ENCODE measurements at regions not wholly inside any gene's neighbourhood (a gene's known extent, or its start where the extent isn't known, plus 50 kb on each side); places are given as distances from the start of the nearest gene placed in this dataset.
A peak's percentile ranks its signal among the peaks of the same experiment; 100 is the strongest.

DNA sequence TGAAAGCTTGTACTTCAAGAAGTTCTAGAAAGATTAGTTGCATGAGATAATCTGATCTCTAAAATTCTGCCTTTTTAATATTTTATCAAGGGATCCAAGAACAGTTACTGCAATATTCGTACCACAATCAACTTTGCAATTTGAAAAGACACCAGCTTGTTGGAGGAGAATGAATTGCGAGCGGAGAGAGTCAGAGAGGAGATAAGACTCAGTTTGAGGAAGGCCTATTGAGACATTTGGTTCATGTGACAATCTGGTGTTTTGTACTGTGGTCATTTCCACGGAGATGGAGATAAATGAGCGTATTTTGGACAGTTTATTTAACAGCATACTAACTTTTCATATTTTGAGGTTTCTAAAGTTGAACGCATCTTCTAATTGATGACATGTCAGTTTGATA lies 1276.0 kb downstream of the EFNB2 start:
- DNase-seq = no peak

DNA sequence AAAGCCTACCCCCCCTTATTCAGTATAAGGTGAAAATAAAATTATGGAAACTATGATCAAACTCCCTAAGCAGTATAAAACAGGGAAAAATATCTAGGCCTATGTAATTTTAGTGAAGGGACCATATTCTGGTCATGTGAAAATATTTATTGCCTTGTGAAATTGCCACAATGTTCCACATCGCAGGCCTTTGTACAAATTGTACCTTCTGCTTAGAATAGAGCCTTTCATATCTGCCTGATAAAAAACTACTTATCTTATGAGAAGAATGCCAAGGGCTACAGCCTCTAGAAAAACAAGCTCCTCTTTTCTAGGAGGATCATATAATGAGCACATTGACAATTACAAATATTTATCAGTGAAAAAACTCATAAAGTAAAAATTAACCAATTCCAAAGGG lies 1280.0 kb downstream of the EFNB2 start:
- no peak for DNase-seq

DNA sequence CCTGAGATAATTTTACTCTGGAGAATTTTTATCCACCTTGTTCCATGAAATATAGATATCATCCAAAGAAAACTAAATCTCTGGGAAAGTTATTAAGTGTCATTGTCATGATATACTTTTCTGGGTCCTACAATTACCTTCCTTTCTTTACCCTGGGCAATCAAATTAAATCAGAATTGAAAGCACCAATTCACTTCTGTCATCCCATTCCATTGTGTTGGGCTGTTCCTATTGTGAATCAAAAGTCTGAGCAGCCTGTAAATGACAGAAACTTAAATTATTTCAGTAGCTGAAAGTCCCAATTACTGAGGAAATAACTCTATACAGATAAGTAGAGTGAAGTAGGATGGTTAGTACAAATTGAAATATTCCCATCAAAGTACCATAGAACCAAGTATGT lies 1284.2 kb downstream of the EFNB2 start:
- DNase-seq = no peak

DNA sequence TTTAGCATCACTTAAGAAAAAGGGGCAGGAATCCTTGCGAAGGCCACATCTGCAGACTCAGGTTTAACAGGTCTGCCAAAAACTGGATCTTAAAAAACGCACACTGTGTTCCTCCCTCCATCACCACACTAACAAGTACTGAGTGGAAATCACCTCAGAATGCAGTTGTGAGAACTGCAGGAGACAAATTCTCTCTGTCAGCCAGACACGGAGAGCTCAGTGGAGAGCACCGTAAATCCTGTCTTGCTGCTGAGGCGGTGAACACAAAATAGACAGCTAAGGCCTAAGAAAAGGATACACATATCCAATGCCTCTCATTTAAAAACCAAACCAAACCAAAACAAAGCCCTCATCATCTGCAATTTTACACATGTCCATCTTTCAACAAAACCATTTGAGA lies 1287.6 kb downstream of the EFNB2 start:
- DNase-seq = no peak

DNA sequence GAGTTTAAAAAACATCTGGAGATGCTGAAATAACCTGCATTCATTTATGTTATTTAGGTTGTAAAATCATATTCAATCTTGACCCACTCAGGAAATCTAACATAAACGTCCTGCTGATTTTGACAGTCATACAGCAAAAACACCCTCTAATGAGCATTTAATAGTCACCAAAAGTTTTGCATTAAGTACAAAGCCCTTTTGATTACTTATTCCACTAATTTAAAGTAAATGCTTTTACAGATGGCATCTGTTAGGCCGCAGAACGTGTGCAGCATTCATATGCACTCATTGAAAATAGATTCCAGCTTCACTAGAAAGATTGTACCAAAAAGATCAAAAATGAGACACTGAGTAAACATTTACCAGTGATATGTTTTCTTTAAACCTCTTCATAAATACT lies 1295.1 kb downstream of the EFNB2 start:
- no peak for DNase-seq

DNA sequence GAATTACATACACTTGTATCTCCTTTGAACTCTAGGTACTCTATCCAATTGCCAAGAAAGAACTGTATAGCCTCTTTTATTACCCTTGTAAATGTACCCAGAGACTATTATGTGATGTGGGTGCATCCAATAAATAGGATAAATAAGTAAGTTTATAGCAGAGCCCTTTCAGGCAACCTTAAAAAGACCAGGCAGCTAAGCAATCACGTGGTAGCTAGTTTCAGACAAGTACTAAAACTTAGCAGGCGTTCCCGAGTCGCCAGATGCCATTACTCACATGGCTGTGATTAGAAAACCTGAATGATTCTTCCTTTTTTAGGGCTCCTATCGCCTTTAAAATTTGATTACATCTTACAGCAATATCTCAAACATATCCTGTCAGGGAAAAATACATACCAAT lies 1303.0 kb downstream of the EFNB2 start:
- DNase-seq = no peak

DNA sequence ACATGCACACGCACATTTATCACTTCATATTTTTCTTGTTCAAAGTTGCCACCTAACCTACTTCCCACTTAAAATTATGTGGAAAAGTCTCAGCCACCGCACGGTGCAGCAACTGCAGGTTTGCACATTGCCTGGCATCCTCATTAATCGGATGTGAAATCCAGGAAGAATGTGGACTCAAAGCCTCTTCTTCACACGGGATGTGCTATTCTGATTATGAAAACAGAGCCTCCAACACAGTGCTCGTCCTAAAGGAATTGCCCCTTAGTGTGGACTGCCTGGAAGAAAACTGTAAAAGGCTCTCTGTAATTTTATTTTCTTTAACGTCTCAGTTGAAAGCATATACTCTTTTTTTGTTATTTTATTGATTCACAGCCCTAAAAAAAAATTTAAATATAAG lies 1303.5 kb downstream of the EFNB2 start:
- DNase-seq = no peak

DNA sequence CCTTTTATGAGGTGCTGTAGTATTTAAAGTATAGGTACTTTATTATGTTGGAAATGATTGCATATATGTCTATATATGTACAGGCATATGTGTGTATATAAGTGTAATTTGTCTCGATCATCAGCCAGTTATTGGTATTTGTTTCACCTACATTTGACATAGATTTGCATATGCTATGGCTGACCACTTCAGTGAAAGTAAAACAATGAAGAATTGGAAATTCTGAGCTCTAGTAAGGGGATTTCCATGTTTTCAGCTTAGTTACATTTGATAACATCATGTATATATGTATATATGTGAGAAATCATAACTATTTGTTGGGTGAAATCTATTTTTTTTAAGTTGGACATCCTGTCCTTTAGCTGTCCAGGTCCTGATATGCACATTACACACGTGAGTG lies 1303.9 kb downstream of the EFNB2 start:
- no peak for DNase-seq

DNA sequence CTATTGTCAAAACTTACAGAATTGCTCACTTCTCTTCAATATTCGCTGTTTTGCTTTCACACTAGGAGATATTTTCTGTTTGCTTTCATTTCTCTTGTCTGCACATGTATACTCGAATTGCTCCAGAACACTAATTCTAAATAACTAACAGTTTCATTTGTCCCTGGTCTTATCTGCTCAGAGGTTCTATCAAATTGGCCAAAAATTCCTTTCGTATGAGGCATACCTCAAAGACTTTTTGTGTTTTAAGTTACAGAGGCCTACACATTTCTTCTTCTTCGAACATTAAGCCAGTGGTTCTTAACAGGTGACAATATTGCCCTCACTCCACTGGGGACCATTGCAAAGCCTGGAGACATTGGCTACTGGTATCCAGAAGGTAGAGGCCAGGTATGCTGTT lies 1314.6 kb downstream of the EFNB2 start:
- no peak for DNase-seq

DNA sequence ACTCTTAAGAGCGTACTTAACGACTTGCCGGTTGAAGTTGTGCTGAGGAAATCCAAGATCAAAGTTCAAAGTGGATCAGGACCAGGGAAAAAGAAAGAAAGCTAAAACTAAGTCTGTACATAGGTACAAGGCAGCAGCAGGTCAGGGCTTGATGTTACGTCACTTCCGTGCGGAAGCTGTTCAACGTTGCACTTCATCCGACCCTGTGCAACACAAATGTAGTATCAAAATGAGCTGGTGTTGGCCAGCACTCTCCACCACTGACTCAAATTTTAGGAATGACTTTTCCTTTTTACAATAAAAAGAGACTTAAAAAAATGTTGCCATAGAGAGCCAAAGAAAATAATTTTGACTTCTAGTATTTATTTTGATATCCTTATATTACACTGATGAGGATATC lies 1315.4 kb downstream of the EFNB2 start:
- DNase-seq = no peak

DNA sequence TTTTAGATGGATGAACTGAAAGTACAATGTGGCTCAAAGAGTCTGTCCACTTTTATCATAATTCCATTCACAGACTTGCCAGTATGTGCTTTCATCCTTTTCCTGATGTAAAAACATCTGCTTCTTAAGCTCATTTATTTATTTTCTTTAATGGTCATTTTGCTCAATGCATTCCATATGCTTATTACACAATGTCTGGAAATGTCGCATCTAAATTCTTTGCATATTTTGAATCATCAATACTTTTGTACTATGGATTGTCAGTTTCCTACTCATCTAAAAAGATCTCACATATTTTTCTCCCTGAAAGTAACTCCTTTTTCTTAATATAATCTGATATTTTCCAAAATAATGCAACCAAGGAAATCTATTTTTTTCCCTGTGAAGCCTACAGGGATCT lies 1315.8 kb downstream of the EFNB2 start:
- DNase-seq = no peak

DNA sequence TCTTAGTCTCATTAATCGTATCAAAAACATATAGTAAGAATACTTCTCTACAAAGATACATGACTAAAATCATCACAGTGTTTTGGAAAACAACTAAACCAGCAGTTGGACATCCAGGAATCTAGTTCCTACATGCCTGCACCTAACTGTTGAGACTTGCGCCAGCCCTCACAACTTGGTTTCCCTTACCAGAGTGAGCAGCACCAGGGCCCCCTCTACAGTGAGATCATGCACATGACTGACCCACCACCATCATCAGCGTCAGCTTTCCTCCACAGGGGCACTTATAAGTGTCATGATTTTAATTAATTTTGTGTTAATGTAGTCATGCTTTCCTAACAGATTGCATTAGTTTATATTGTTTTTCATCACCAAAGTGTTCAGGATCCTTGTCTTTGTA lies 1322.0 kb downstream of the EFNB2 start:
- no peak for DNase-seq

DNA sequence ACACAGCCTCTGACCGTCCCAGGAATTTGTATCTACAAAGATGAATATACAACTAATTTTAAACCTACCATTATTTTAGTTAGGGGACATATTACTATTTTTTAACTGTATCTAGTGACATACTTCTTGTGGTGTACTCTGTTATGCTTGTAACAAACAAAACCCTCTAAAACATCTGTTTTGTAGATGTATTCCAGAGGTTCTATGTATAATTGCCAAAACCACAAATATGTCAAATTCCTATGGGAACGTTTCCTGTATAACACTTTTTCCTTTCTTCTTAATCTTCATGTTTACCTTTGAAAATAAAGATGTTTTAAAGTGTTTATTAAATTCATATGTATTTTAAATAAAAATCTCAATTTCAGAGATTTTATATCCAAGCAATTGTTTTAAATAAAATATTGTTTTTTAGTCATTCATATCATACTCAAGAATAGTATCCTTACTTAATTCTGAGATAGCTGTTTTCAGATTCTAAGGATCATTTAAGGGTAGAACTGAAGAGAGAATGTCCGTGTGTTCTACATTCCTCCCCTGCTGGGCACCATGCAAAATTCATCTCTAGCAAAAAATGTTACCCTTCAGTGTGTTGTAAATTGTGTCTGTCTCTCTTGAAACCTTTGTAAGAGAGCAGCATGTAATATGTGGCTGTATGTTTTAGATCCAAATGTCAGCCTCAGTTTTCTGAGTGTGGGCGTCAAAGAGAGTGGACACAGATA lies 1327.7 kb downstream of the EFNB2 start:
- DNase-seq = no peak

DNA sequence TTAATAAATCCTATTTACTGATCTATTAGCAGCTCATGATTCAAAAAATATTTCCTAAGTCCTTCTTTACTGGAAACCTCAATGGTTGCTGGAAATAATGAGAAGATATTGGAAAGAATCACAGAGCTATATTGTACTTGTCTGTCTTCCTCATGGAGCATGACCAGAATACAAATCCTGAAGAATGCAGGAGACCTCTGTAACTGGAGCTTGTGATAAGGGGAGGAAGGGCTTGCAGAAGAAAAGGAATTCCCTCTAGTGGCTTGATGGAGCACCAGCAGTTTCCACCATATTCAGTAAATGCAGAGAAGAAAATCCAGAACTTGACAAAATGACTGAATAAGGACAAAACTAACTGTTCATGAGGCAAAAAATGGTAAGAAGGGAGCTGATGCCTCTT lies 1333.1 kb downstream of the EFNB2 start:
- DNase-seq = no peak

DNA sequence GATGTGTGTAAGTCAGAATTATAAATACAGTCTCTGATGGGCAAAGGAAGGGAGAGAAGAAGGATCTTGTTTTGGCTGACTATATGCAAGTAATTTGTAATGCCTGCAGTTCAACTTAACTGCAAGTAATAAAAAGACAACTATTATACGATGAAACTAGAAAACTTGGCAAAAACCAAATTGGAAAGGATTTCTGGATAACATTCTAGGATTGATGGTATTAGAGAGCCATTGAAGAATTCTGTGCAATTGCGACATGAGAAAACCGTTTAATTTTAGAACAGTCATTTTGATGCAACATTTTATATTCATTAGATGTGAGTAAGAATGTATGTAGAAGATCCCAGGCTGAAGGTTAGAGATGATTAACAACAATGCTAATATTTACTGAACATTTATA lies 1334.1 kb downstream of the EFNB2 start:
- no peak for DNase-seq

DNA sequence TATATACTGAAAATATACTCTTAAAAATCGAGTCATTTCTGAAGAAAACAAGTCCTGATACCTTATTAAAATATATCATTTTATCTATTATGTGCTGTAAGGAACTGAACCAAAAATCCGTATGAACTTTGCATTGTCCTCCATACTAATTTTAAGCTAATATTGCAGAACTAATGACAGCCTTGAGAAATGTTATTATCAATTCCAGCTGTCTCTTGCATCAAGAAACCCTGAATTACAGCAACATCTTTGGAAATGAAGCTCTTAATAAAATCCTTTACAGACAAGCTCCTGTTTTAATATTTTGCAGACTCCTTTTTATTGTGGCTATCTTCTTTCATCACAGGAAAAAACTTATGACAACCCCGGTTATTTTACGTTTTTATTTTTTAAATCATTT lies 1335.3 kb downstream of the EFNB2 start:
- no peak for DNase-seq

DNA sequence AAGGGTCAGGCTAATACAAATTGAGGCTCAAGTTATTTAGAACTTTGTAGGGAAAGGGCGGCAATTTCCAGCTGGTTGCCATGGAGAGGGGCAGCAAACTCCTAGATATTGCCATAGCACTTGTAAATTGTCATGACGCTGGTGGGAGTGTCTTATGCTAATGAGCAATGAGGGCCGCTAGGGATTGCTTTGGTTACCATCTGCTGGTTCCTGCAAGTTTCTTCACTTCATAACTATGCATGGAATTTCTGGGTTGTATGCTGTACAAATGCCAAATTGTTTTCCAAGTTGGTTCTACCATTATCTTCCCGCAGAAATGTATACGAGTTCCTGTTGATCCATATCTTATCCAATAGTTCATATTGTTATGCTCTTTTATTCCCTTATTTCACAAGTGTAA lies 1339.4 kb downstream of the EFNB2 start:
- DNase-seq = no peak

DNA sequence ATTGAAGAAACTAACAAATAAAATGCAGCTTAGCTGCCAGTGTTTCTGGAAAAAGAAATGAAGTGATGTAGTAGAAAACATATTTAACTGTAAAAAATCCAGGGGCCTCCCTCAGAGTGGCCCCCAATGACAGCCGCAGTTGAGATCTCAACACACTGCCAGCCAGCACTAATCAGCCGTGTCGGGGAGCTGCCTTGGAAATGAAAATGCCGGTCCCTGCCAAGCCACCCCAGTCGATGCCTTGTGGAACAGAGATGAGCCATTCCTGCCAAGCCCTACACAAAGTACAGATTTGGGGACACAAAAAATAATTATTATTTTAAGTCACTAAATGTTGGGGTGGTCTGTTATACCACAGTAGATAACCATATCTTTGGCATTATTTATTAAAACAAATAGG lies 1342.4 kb downstream of the EFNB2 start:
- no peak for DNase-seq

DNA sequence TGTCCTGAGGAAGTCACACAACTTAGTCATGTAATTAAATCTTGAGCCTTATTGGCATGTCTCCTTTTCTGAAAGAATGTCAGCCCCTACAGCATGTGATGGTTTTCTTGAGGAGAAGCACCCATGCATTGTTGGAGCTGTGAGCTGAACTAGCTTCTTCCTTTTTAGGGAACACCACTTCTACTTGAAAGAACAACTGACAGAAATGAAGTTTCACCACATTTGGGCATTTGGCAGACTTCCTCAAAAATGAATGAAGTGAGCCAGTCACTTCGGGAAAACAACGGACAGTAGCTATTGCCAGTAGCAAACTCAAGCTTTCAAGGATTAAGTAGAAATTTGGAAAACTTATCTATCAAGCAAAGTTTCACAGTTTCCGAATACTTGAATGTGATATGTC lies 1351.3 kb downstream of the EFNB2 start:
- no peak for DNase-seq

DNA sequence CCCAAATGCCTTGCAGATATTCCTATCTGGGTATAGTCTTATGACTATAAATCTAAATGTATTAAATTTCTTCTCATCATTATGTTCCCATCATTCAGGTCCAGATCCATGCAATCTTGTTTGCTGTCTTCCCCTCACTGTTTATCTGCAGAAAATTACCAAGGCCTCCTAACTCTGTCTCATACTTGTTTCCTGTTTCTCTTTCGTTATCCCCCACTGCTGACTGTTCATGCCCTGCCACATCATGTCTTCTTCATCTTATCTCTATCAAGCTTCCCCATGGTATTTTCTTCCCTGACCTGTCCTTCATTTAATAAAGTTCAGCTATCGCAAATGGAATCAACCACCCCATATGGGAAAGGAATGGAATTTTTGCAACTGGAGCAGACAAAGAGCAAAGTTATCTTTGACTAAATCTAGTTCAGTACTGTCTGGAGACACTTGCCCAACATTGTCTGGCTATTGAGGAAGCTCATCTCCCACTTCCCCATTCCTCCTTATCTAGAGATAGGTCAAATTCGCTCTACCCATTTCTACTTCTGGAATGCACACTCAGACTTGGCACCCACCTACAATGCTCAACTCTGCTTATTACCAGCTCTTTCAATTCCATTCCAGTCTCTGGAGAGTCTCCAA lies 1358.1 kb downstream of the EFNB2 start:
- no peak for DNase-seq

DNA sequence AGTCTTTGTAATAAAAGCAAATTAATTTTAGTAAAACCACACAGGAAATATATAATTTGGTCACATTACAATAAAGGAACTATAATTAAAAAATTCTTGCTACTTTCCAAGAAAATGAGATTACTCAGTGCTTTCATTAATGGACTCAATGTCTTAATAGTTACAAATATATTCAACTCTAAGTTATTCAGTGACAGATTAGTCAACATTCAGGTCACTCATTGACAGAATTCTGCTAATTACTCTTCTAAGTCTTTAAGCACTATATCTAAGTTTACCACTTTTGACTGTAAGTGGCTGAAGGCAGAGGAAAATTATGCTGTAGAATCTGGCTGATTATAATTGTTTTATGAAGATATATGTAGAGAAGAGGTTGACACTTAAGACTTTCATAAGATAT lies 1365.0 kb downstream of the EFNB2 start:
- no peak for DNase-seq

DNA sequence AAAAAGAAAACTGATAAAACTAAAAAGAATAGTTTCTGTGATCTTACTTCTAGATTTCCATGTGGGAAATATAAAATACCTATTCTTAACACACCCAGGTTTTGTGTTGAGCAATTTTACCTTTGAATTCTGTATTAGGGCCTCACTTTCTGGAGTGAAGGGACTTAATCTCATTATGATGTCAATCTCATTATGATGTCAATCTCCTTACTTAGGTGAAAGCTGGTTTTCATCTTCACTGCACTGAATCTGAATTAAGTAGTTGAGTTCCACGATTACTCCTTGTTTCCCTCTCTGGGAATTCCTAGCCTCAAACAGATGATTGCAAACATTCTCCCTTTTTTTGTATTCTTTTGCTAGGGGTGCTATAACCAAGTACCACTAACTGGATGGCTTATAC lies 1367.2 kb downstream of the EFNB2 start:
- no peak for DNase-seq

DNA sequence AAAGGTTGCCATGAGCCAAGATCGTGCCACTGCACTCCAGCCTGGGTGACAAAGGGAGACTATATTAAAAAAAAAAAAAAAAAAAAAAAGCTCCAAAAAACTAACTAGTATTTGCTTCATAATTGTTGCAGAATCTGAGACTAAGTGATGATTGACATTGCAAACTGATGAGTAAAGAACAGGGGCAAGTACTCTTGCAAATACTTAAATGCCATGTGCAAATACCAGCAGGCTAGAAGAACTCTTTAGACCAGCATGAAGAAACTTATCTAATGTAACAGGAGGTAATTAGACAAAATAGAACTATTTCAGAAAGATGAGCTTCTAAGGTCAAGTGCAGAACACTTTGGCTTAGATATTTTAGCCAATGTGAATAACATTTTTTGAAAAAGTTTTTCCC lies 1368.1 kb downstream of the EFNB2 start:
- DNase-seq = no peak

DNA sequence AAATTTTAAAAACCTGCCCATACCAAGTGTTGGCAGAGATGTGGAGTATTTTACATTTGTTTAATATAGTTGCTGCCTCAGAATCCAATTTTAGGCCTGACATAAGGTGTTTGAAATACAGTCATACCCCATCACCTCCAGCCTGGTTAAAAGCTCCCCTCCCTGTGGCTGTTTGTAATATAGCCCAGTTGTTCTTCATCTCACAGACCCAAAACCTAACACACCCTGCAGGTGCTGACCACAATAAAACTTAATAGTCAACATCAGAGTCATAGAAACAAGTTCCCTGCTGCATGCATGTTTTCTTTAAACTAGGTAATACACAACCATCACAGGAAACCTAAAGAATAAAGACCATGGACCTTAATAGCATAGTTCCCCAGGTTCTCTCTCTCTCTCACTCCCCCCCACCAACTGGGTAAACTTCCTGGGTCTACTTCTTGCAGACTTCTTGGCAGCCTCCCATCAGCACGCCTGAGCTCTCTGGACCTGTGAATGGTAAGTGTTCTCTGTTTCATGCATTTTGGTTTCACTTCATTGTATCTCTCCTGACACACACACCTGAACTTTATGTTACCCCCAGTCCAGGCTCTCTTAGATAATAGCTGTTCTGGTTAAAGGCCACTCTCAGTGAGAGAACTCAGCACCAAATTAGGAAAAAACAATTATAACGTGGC lies 1369.9 kb downstream of the EFNB2 start:
- DNase-seq = peak; percentile 21

DNA sequence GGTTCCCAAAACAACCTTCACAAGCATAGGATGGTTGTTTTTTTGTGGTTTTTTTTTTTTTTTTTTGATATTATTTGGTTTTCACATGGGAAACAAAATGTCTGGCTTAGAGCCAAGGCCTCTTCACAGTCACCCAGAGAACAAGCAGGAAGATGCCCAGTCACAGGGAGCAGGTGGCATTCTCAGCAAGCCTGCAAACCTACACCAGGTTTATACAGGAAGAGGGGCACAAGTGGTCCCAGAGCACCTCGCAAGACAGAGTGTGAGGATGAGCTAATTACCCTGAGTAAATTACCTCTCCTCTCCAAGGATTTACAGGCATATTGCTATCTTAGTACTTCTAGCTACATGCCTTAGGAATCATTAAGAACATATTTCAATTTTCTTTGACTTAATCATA lies 1375.6 kb downstream of the EFNB2 start:
- DNase-seq = peak; percentile 74

Data from DMS153 (cell line).